ENCODE measurements at regions not wholly inside any gene's neighbourhood (a gene's known extent, or its start where the extent isn't known, plus 50 kb on each side); places are given as distances from the start of the nearest gene placed in this dataset.

GRCh38 chr16:66003201-66003600 is 363.3 kb upstream of the CDH5 start:
- DNase-seq: no peak

- DNase-seq: no peak
These were observed 363.9 kb upstream of the CDH5 start for GRCh38 chr16:66002601-66003000.

GRCh38 chr16:66001432-66001831 is 365.1 kb upstream of the CDH5 start:
- DNase-seq: no peak

GRCh38 chr16:65998443-65998842 is 368.0 kb upstream of the CDH5 start:
- DNase-seq: no peak

- no peak for DNase-seq
These were observed 372.2 kb upstream of the CDH5 start for GRCh38 chr16:65994291-65994690.

GRCh38 chr16:65991149-65991701 is 375.3 kb upstream of the CDH5 start:
- DNase-seq: no peak

GRCh38 chr16:65989861-65990604 is 376.5 kb upstream of the CDH5 start:
- DNase-seq: no peak

GRCh38 chr16:65988024-65988595 is 378.4 kb upstream of the CDH5 start:
- no peak for DNase-seq

GRCh38 chr16:65984296-65984695 is 382.2 kb upstream of the CDH5 start:
- no peak for DNase-seq

- no peak for DNase-seq
These were observed 385.4 kb upstream of the CDH5 start for GRCh38 chr16:65981057-65981456.

GRCh38 chr16:65975049-65975708 is 391.3 kb upstream of the CDH5 start:
- DNase-seq: no peak

- DNase-seq: no peak
These were observed 399.1 kb upstream of the CDH5 start for GRCh38 chr16:65967376-65967775.

GRCh38 chr16:65965628-65966027 is 400.9 kb upstream of the CDH5 start:
- no peak for DNase-seq

- no peak for DNase-seq
These were observed 401.7 kb upstream of the CDH5 start for GRCh38 chr16:65964752-65965151.

GRCh38 chr16:65961476-65962143 is 404.9 kb upstream of the CDH5 start:
- no peak for DNase-seq

- no peak for DNase-seq
These were observed 406.5 kb upstream of the CDH5 start for GRCh38 chr16:65959983-65960382.

- DNase-seq: no peak
These were observed 408.4 kb upstream of the CDH5 start for GRCh38 chr16:65958086-65958485.

GRCh38 chr16:65956100-65956499 is 410.4 kb upstream of the CDH5 start:
- DNase-seq: no peak

GRCh38 chr16:65954446-65954845 is 412.0 kb upstream of the CDH5 start:
- DNase-seq: no peak

- DNase-seq: no peak
These were observed 416.3 kb upstream of the CDH5 start for GRCh38 chr16:65950211-65950610.

GRCh38 chr16:65948361-65948760 is 418.1 kb upstream of the CDH5 start:
- no peak for DNase-seq

GRCh38 chr16:65947951-65948350 is 418.5 kb upstream of the CDH5 start:
- DNase-seq: no peak

GRCh38 chr16:65945493-65945892 is 421.0 kb upstream of the CDH5 start:
- no peak for DNase-seq

All from cerebellar nuclear complex (tissue), 1 donor.